ENCODE measurements at regions not wholly inside any gene's neighbourhood (a gene's known extent, or its start where the extent isn't known, plus 50 kb on each side); places are given as distances from the start of the nearest gene placed in this dataset.

DNA sequence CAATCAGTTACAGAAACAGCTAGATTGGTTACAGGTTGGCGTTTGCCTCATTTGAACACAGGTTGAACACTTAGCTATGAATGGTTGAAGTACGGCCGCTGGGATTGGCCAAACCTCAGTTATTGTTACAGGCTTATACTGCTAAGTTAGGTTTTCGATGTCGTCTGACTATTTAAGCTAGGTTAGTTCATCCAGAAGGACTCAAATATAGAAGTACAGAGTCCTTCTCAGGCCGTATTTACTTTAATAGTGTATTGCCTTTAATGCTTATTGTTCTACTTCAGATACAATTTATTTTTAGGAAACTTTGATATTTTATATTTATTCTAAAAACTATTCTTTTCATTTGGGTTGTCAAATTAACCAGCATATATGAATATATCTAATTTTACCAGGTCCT, 334.7 kb downstream of the FAT4 start:
- H4K20me1 ChIP-seq (replicated peaks; ENCODE audit: control insufficient read depth, extremely low read depth, insufficient read depth, low read length), result no peaks in the 10 kb centered on the region
- no peak overlapping the region for H3K4me3 ChIP-seq (replicated peaks in 1 of 3; ENCODE audit: insufficient read depth in 1 of 3, low read depth in 1 of 3, low read length in 3 of 3)
- H3K36me3 ChIP-seq (ENCODE audit: control insufficient read depth in 2 of 2, extremely low read depth in 1 of 2, insufficient read depth in 2 of 2, low read length in 2 of 2), result no peaks in the 10 kb centered on the region
- BruUV-seq (replicated peaks), result no TSS peak
- intact Hi-C loops (cut with micrococcal nuclease) (no loop called here), dilution Hi-C loops (cut with MboI; ENCODE audit: extremely low pct_ligation_motif_present, low sequenced_read_pairs) (no loop called here)
- DNase-seq (ENCODE audit: low read depth, low spot score) (no peak), FAIRE-seq (peak; percentile 69)
- POLR2A ChIA-PET, result interaction anchor here (0.6 kb wide), 1 partner anchor 95 kb away, joined by 6 read pairs; no protein-coding TSS in a partner anchor
- no peak overlapping the region for H3K27ac ChIP-seq (ENCODE audit: insufficient read depth, low read depth, low read length)
- H3K9ac ChIP-seq (replicated peaks; ENCODE audit: extremely low read depth, insufficient read depth, low read length), result no peak overlapping the region
- H3K4me2 ChIP-seq (ENCODE audit: insufficient read depth, low read length), result no peak overlapping the region
- CTCF ChIA-PET, result interaction anchor here (2.9 to 3.2 kb wide), 2 partner anchors 9 to 23 kb away, joined by 6 to 7 read pairs; no protein-coding TSS in a partner anchor
- H3K27me3 ChIP-seq (ENCODE audit: control insufficient read depth in 2 of 2, insufficient read depth in 2 of 2, low read length in 2 of 2), result no peaks in the 10 kb centered on the region
- no peaks in the 10 kb centered on the region for H3K9me1 ChIP-seq (replicated peaks; ENCODE audit: control insufficient read depth, extremely low read depth, insufficient read depth, low read length)
- no peaks in the 10 kb centered on the region for H3K9me3 ChIP-seq (replicated peaks; ENCODE audit: control insufficient read depth, insufficient read depth, low read length)
- H2AFZ ChIP-seq (ENCODE audit: low read depth, low read length), result peak overlapping the region; percentile 48
- no peaks in the 10 kb centered on the region for H3K79me2 ChIP-seq (ENCODE audit: control insufficient read depth, insufficient read depth, low read length)
- TF ChIP-seq GATA2 (IDR thresholded peaks at IDR 0.05; ENCODE audit: insufficient read depth, insufficient read length, low read depth, low read length) (no peak), EZH2 (IDR thresholded peaks at IDR 0.05; ENCODE audit: borderline replicate concordance, low read depth, low read length, severe bottlenecking) (no peak), POLR2AphosphoS5 (IDR thresholded peaks at IDR 0.05; ENCODE audit: insufficient read depth, low read depth, low read length) (no peak), JUN (IDR thresholded peaks at IDR 0.05; ENCODE audit: borderline replicate concordance, insufficient read depth, insufficient read length, low read depth) (no peak), MYC (IDR thresholded peaks at IDR 0.05; ENCODE audit: low read depth, low read length) (no peak), POLR2A (IDR thresholded peaks at IDR 0.05; ENCODE audit: low read depth, low read length) (no peak), FOS (IDR thresholded peaks at IDR 0.05; ENCODE audit: borderline replicate concordance, insufficient read depth, low read length) (no peak)
- TF ChIP-seq, protein P1, sequence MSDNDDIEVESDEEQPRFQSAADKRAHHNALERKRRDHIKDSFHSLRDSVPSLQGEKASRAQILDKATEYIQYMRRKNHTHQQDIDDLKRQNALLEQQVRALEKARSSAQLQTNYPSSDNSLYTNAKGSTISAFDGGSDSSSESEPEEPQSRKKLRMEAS (IDR thresholded peaks at IDR 0.05; ENCODE audit: insufficient read depth, insufficient read length), result no peak
- TF ChIP-seq, protein P2, sequence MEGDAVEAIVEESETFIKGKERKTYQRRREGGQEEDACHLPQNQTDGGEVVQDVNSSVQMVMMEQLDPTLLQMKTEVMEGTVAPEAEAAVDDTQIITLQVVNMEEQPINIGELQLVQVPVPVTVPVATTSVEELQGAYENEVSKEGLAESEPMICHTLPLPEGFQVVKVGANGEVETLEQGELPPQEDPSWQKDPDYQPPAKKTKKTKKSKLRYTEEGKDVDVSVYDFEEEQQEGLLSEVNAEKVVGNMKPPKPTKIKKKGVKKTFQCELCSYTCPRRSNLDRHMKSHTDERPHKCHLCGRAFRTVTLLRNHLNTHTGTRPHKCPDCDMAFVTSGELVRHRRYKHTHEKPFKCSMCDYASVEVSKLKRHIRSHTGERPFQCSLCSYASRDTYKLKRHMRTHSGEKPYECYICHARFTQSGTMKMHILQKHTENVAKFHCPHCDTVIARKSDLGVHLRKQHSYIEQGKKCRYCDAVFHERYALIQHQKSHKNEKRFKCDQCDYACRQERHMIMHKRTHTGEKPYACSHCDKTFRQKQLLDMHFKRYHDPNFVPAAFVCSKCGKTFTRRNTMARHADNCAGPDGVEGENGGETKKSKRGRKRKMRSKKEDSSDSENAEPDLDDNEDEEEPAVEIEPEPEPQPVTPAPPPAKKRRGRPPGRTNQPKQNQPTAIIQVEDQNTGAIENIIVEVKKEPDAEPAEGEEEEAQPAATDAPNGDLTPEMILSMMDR (IDR thresholded peaks at IDR 0.05; ENCODE audit: extremely low read depth in 1 of 2, insufficient read depth in 1 of 2, low read depth in 1 of 2, low read length in 2 of 2), result no peak
- no peaks in the 10 kb centered on the region for H3K4me1 ChIP-seq (ENCODE audit: control insufficient read depth, extremely low read depth, insufficient read depth, low read length)
